Neural progenitor cell (in vitro differentiated cells): ENCODE measurements at regions not wholly inside any gene's neighbourhood (a gene's known extent, or its start where the extent isn't known, plus 50 kb on each side); places are given as distances from the start of the nearest gene placed in this dataset.

Experiments
- CTCF ChIP-seq: fragments of 200-600 bp; sonication (generic); IDR thresholded peaks from 2 replicates; pipeline ENCODE4 v1.5.1; 2017; ENCODE audit warnings: antibody characterized with exemption, mild to moderate bottlenecking
- EZH2 ChIP-seq: fragments of 200-600 bp; sonication (generic); IDR thresholded peaks from 2 replicates; pipeline ENCODE4 v1.6.1; 2017; ENCODE audit warnings: antibody characterized with exemption, mild to moderate bottlenecking, moderate library complexity

- no peak for TF ChIP-seq CTCF
- no peak for TF ChIP-seq EZH2
These were observed 272.2 kb upstream of the NPVF start for GRCh38 chr7:25500393-25500921.
